Right renal cortex interstitium (tissue), 3 donors: ENCODE measurements at regions not wholly inside any gene's neighbourhood (a gene's known extent, or its start where the extent isn't known, plus 50 kb on each side); places are given as distances from the start of the nearest gene placed in this dataset.
A peak's percentile ranks its signal among the peaks of the same experiment; 100 is the strongest.
"Not testable (repeated sequence)": the region's sequence is repeated elsewhere in the genome, so short reads cannot be mapped to it uniquely, and the experiment has no call there.

Source experiments
- DNase-seq, 3 donors: peaks; one replicate each; pipeline ENCODE4 v3.0.0-alpha.2; 2013; ENCODE audit warnings: low read depth in 3 of 3, low spot score in 2 of 3

- no peak for DNase-seq
Observed at GRCh38 chr12:82300611-82301010, 57.6 kb downstream of the CCDC59 start.

- peak in 1 of 3 donors; percentile 12 for DNase-seq
Observed at GRCh38 chr12:82299319-82300025, 58.7 kb downstream of the CCDC59 start.

- DNase-seq: no peak
Observed at GRCh38 chr12:82290415-82290814, 67.8 kb downstream of the CCDC59 start.

- not testable (repeated sequence) for DNase-seq
Observed at GRCh38 chr12:82281335-82281734, 76.9 kb downstream of the CCDC59 start.

- no peak for DNase-seq
Observed at GRCh38 chr12:82279536-82280058, 78.6 kb downstream of the CCDC59 start.

GRCh38 chr12:82277582-82277981, 80.6 kb downstream of the CCDC59 start:
- DNase-seq: no peak

DNA sequence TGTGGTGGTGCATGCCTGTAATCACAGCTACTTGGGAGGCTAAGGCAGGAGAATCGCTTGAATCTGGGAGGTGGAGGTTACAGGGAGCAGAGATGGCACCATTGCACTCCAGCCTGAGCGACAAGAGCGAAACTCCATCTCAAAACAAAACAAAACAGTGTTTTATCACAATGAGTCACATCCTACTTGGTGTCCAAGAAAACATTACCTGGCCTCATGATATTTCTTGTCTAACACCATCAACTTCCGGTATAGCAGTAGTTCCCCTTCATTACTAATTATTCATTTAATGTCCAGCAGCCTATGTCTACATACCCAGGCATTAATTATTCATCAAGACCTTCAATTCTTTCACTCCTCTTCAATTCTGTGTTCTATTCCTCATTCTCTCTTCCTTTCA, 115.5 kb downstream of the CCDC59 start:
- DNase-seq: no peak

DNA sequence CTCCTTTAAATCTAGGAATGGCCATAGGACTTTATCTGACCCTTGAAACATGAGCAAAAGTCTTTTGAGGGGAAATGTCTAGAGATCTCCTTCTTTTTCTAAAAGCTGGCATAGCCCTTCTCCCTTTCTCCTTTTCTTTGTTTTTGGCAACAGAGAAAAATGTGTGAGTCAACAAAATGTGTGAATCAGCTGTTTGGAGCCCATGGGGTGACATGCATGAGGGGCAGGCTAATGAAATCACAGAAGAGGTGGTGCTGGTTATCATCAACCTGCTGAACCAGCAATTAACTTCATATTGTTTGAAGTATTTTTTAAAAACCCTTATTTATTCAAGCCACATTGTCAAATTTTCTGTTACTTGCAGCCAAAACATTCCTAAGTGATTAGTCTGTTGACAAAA, 132.3 kb downstream of the CCDC59 start:
- DNase-seq: no peak

DNA sequence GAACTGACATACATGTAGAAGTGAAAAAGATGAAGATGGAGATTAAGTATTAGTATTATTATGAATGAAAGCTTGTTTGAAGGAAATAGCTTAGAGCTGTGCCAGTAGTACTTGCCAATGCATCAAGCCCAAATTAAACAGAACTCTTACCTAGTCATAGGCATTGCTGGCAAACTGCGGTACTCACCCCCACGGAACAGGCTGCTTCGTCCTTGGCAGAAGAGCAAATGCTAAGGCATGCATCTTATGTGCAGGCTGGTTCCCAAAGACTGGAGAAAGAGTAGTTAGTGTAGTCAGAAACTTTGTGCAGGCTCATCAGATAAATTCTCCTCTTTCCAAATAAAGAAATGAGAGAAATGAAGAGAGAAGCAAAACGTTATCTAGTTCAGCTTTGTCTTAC, 134.8 kb downstream of the CCDC59 start:
- DNase-seq: no peak

DNA sequence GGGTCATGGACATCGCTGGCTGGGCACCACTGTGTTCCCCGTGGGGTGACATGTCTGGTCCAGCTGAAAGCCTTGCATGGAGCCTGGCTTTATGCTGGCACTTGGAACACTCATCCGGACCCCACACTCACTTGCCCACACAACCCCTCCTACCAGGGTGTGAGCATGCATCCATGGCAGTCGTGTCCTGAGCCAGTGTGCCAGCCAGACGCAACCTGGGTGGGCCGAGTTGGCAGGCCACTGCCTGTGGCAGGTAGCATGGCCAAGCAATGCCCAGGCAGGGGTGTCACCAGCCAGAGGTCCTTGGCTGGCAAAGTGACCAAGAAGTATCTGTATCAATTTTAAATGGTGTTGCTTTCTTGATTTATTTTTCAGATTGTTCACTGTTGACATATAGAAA, 141.7 kb downstream of the CCDC59 start:
- no peak for DNase-seq

- no peak for DNase-seq
Observed at GRCh38 chr12:82213761-82214160, 144.4 kb downstream of the CCDC59 start.

DNA sequence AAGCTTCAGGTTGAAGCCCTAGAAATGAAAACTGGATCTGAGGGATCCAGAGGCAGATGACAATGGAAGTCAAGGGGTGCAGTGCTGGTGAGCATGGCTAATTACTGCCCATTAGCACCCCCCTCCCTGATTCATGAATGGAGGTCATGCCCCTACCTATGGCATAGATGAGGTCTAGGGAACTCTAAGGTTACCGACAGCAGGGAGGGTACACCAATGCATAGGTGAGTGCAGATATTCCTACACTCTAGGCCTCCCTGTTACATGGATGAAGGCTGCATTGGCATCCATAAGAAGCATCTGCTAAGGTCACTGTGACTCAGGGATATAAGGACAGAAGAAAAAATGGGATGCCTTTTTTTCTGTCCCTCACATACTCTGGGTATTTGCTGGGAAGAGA, 147.3 kb downstream of the CCDC59 start:
- DNase-seq: no peak

DNA sequence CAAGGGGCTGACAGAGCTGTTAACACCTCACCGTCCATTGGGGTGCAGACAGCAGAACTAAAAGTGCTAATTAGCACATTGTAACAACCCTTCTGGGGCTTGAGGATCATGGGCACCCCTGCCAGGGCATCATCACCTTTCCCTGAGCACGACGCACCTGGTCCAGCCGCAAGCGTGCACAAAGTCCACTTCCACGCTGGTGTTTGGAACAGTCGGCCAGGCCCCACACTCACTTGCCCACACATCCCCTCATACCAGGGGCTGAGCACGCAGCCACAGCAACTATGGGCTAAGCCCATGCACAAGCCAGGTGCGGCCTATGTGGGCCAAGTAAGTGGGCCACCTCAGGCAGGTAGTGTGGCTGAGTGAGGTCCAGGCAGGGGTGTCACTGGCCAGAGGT, 148.7 kb downstream of the CCDC59 start:
- DNase-seq: no peak

GRCh38 chr12:82207556-82207955, 150.6 kb downstream of the CCDC59 start:
- no peak for DNase-seq

GRCh38 chr12:82203086-82203485, 155.1 kb downstream of the CCDC59 start:
- DNase-seq: no peak

GRCh38 chr12:82187595-82187994, 170.6 kb downstream of the CCDC59 start:
- DNase-seq: no peak

DNA sequence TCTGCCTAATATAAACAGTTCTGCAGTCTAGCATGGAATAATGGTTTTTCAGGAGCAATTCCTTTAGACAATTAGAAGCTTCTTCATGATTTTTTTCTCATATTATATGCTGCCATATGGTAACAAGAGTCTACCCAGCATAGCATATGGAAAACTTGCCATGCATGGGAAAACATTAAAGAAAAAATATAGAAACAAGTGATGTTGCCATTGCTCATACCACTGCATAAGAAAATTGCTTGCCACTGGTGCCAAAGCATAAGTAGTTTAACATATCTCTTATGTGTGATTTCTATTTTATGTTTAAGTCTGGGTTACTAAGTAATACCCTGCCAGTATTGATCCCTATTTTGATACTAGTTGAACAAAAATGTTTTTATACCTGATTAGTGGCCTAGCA, 171.2 kb downstream of the CCDC59 start:
- DNase-seq: no peak

DNA sequence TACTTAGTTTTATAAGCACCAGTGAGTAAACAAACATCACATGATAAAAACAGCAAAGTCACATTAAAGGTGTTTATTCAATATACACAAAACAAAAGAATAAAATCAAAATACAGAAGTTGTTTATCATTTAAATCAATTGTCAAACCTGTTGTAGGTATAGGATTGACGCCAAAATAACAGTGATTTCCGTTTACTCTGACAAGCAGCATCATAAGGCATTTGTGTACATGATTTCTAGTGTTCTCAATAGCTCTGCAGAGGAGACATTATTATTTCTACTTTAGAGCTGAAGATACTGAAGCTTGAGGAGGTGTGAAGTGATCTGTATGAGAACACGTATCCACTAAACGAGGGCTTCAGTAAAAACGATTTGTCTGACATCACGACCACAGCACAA, 171.9 kb downstream of the CCDC59 start:
- DNase-seq: no peak

DNA sequence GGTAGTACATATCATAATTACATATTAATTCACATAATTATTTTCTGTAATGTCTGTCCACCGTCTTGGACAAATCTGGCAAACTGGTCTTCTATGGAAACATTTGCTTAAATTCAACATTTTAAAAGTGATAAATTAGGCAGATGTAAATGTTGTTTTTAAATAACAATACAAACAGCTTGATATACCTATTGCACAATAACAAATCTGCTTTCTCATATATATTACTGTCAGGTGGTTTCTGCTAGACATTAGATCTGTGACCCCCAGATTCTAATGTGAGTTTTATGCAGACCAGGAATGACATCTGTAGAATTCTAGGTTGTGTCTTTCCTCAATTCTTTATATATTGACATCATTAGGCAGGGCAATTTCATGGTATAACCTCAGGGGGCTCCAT, 173.3 kb downstream of the CCDC59 start:
- no peak for DNase-seq

DNA sequence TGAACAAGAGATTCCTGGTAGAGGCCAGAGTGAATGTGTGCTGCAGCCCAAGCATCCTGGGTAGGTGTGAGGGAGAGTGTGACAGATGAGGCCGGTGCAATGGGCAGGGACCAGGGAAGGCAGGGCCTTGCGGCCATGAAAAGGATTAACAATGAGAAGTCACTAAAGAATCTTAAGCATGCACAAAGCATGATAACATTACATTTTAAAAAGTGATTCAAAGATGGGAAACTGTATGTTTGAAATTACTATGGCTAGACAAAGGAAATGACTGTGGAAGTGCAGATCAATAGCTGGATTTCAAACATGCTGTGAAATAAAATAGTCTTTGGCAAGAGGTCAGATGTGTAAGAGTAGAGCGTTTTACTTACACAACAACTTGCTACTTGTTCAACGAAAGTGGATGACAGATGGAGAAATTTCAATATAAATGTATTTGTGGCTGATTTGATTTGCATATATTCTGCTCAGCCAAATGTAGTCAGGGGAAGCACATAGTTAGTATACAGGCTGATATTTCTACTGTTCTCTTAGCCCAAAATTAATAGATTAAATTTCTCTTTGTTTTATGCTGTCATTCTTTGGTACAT, 175.5 kb downstream of the CCDC59 start:
- DNase-seq: no peak

GRCh38 chr12:82176761-82177490, 181.3 kb downstream of the CCDC59 start:
- DNase-seq: no peak

GRCh38 chr12:82176026-82176425, 182.2 kb downstream of the CCDC59 start:
- no peak for DNase-seq
